ENCODE measurements at regions not wholly inside any gene's neighbourhood (a gene's known extent, or its start where the extent isn't known, plus 50 kb on each side); places are given as distances from the start of the nearest gene placed in this dataset.
"Not testable (repeated sequence)": the region's sequence is repeated elsewhere in the genome, so short reads cannot be mapped to it uniquely, and the experiment has no call there.

- not testable (repeated sequence) for DNase-seq
Observed at GRCh38 chr16:18263046-18263445, 73.5 kb downstream of the NPIPA8 start.

DNA sequence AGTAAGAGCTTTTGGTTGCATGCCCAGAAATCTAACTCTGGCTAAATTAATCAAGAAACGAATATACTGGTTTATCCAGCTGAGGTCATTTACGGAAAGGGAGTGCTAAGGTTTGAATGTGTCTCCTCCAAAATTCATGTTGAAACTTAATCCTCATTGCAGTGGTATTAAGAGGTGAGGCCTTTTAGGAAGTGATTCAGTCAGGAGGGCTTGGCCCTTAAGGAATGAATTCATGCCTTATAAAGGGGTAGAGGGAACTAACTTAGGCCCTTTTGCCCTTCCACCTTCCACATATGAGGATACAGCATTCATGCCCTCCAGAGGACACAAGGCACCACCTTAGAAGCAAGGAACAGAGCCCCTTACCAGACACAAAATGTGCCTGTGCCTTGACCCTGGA lies 74.7 kb downstream of the NPIPA8 start:
- DNase-seq: not testable (repeated sequence)

GRCh38 chr16:18259496-18260176 lies 76.9 kb downstream of the NPIPA8 start:
- DNase-seq: not testable (repeated sequence)

DNA sequence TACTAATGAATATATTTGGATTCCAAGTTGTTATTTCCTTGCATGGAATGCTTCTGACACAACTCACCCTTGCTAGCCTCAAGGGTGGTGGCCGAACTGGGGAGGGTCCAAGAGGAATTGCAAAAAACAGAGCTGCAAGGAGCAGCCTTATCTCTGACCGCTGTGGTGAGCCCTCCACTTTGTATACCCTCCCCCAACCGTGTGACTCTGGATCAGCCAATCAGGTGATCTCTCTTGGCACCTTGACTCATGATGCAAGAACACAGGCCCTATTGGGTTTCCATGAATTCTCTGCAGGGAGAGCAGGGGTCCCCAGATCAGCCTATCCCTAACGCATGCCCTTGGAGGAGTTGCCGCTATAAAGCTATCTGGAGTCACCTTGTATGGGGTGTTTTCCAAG lies 83.6 kb downstream of the NPIPA8 start:
- not testable (repeated sequence) for DNase-seq

DNA sequence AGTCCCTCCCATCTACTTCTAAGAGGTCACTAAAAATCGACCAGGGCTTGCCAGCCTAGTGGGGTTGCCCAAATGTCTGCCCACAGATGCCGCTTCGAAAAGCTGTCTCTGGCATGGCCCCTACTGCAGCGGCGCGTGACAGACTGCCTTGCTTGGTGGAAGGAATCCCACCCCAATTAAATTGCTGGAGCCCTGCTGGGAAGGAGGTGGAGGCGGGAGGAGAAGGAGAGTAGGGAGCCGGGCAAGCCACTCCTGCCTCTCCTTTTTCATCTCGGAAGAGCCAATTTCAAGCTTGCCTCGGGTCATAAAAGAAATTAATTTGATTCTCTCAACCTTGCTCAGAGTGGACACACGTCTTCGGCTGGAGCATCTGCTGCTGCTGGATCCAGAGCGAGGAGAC lies 106.0 kb downstream of the NPIPA8 start:
- not testable (repeated sequence) for DNase-seq

DNA sequence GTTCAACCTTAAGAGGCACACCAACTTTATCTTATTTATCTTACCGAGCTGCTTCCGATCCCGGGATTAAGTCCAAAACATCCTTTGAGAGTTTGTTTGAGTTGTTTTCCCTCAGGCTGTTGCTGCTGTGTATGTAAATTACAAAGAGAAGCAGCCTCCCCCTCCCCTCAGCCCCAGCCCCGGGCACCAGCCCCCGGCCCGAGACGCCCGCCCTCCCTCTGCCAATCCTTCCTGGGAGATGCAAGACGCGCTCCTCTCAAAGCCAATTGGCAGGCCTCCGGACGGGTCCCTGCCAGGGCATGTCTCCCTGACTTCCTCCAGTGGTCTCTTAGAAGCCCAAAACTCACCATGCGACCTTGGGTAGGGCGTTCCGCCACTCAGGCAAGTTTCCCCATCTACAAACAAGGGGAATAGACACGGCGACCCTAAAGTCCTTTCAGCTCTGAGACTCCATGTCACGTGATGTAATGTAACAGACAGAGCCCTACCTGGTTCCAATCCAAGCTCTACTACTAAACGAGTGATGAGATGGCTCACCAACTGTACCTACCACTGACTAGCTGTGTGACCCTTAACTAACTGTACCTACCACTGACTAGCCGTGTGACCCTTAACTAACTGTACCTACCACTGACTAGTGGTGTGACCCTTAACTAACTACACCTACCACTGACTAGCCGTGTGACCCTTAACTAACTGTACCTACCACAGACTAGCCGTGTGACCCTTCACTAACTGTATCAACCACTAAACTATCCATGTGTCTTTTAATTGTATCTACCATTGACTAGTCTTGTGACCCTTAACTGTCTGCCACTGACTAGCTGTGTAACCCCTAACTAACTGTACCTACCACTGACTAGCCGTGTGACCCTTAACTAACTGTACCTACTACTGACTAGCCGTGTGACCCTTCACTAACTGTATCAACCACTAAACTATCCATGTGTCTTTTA lies 114.2 kb downstream of the NPIPA8 start:
- DNase-seq: not testable (repeated sequence)

GRCh38 chr16:18217741-18218140 lies 118.8 kb downstream of the NPIPA8 start:
- DNase-seq: not testable (repeated sequence)

- not testable (repeated sequence) for DNase-seq
Observed at GRCh38 chr16:18216814-18217213, 119.7 kb downstream of the NPIPA8 start.

GRCh38 chr16:18213810-18214209 lies 122.7 kb downstream of the NPIPA8 start:
- DNase-seq: not testable (repeated sequence)

DNA sequence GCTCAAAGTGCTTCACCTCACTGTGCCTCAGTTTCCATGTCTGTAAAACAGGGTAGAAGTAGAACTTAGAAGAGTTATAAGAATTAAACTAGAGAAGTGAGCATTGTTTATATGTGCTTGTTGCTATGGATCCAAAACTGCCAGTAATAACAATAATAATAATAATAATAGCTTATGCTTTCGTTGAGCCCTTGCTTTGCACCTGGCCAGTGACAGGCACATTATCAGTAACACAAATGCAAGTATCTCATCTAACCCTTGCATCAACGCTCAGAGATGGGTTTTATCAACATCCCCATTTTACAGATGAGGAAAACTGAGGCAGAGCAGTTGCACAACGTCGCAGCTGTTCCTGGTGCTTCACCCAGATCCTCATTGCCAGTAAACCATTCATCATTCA lies 125.0 kb downstream of the NPIPA8 start:
- DNase-seq: not testable (repeated sequence)

DNA sequence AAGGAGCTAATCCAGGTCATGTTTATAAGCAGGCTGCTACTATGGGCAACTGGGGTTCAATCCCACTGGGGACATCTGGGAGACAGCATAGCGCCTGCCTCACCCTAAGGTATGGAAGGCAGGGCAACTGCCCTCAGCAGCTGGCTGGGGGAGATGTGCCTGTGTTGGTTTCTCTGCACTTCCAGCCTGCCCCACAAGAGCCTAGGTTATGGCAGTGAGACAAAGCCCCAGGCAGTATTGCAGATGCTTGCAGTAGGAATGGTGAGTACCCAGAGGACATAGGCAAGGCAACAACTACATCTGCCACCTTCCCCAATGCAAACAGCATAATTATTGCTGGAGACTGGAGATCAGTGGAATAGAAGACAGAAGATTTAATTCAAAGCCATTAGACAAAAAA lies 131.8 kb downstream of the NPIPA8 start:
- not testable (repeated sequence) for DNase-seq

DNA sequence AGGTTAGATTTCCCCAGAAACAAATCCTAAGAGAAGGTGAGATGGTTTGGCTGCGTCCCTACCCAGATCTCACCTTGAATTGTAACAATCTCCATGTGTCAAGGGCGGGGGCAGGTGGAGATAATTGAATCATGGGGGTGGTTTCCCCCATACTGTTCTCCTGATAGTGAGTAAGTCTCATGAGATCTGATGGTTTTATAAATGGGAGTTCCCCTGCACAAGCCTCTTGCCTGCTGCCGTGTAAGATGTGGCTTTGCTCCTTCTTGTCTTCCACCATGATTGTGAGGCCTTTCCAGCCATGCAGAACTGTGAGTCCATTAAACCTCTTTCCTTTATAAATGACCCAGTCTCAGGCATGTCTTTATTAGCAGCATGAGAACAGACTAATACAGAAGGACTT lies 132.2 kb downstream of the NPIPA8 start:
- DNase-seq: not testable (repeated sequence)

DNA sequence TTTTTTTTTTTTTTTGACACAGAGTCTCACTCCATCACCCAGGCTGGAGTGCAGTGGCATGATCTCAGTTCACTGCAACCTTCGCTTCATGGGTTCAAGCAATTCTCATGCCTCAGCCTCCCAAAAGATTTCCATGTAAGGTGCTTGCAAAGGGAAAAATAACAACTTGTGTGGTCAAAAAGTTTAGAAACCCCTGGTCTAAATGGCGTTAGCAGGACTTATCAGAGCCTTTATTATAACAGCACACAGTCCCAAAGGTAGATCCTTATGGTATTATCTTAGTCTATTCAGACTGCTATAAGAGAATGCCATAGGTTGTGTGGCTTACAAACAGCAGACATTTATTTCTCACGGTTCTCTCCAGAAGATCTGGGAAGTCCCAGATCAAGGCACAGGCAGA lies 135.0 kb downstream of the NPIPA8 start:
- not testable (repeated sequence) for DNase-seq

DNA sequence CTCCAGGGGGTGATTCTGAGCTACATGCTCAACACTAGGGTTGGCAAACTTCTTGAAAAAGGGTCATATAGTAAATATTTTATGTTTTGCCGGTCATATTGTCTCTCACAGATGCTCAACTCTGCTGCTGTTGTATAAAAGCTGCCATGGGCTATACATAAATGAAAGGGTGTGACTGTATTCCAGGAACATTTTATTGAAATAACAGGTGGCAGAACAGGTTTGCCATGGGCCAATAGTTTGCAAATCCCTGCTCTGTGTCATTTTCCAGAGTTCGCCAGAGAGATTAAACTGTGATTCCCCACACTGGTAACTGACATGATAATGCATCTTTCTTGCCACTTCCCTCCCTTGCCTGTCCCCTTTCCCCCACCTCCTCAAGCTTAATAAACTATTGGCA lies 144.1 kb downstream of the NPIPA8 start:
- not testable (repeated sequence) for DNase-seq

DNA sequence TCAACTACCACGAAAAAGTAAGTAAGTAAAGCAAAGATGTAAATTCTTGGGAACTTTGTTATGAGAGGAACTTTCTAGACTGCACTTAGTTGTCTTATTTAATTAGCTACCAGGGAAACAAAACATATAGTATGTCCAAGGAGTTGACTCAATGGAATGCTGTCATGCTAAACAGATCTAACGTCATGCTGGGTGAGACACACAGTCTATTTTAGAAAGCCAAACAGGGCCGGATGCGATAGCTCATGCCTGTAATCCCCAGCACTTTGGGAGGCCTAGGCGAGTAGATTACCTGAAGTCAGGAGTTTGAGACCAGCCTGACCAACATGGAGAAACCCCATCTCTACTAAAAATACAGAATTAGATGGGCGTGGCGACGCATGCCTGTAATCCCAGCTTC lies 146.4 kb downstream of the NPIPA8 start:
- not testable (repeated sequence) for DNase-seq

DNA sequence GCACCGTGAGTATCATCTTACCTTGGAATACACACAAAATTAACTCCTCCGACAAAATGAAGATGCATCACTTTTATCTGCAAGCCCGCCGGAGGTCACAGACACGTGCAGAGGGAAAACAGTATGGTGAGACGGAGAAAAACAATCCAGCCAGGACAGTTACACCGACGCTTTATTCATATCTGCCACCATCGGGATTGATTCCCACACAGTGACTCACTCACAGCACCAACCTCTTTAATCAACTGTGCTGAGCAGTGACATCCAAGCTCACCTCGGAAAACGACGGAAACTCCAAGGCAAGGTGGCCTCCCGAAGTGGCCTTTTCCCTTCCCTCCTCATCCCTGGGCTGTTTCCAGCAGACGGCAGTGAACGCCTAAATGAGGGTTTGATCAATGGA lies 151.8 kb downstream of the NPIPA8 start:
- DNase-seq: not testable (repeated sequence)

GRCh38 chr16:18181028-18181427 lies 155.5 kb downstream of the NPIPA8 start:
- not testable (repeated sequence) for DNase-seq

GRCh38 chr16:18173945-18174497 lies 162.5 kb downstream of the NPIPA8 start:
- DNase-seq: not testable (repeated sequence)

DNA sequence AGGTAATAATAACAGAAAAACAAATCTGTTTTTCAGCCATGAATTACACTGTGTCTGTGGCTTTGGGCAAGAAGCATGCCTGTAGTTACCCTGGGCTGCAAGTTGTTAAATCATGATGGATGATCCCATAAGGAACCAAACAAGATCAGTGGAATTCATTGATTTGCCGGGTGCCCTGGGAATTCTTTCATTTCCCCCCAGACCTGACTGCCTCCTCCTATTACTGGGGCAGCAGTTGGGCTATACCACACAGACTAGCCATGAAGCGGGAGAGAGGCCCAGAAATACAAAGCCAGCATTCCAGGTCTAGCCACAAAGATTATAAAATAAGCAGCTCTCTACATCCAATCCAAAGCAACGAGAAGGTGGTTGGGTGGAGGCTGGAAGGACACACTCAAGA lies 174.2 kb downstream of the NPIPA8 start:
- not testable (repeated sequence) for DNase-seq

DNA sequence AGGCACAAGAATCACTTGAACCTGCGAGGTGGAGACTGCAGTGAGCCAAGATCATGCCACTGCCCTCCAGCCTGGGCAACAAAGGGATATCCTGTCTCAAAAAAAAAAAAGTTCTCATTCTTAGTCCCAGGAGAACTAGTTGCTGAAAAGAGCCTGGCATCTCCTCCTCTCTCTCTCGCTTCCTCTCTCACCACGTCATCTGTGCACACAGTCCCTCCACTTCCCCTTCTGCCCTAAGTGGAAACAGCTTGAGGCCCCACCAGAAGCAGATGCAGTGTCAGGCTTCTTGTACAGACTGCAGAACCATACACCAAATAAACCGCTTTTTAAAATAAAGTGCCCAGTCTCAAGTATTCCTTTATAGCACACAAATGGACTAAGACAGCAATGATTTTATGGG lies 175.3 kb downstream of the NPIPA8 start:
- DNase-seq: not testable (repeated sequence)

GRCh38 chr16:18159185-18159584 lies 177.4 kb downstream of the NPIPA8 start:
- DNase-seq: not testable (repeated sequence)

- DNase-seq: not testable (repeated sequence)
Observed at GRCh38 chr16:18157854-18158253, 178.7 kb downstream of the NPIPA8 start.

DNA sequence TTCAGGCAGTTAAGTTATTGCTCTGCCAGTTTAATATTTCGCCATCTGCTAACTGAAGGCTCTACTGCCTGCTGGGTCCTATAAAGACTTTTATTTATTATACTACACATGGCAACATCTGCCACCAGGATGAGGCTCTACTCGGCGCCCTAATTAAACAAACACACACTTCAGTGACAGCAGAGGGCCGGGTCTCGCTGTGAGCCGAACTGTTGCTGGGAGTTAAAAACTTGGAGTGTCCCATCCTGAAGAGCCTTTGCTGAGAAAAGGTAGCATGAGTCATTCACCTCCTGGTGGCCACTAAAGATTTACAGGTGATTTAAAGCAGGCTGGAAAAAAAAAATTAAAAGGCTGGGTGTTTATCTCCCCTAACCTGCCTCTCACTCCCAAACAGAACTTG lies 183.7 kb downstream of the NPIPA8 start:
- DNase-seq: not testable (repeated sequence)
